ENCODE measurements at regions not wholly inside any gene's neighbourhood (a gene's known extent, or its start where the extent isn't known, plus 50 kb on each side); places are given as distances from the start of the nearest gene placed in this dataset.

DNA sequence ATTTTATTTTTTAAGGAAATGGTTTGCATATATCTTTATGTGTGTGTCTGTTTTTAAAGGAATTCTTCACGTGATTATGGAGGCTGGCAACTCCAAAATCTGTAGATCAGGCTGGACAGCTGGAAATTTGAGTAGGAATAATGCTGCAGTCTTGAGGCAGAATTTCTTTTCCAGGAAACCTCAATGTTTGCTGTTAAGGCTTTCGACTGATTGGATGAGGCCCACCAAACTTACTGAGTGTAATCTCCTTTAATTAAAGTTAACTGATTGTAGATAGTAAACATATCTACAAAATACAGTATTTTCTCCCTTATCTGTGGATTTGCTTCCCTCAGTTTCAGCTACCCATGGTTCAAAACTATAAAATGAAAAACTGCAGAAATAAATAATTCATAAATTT is 883.1 kb downstream of the TTLL7 start:
- no peak for DNase-seq

DNA sequence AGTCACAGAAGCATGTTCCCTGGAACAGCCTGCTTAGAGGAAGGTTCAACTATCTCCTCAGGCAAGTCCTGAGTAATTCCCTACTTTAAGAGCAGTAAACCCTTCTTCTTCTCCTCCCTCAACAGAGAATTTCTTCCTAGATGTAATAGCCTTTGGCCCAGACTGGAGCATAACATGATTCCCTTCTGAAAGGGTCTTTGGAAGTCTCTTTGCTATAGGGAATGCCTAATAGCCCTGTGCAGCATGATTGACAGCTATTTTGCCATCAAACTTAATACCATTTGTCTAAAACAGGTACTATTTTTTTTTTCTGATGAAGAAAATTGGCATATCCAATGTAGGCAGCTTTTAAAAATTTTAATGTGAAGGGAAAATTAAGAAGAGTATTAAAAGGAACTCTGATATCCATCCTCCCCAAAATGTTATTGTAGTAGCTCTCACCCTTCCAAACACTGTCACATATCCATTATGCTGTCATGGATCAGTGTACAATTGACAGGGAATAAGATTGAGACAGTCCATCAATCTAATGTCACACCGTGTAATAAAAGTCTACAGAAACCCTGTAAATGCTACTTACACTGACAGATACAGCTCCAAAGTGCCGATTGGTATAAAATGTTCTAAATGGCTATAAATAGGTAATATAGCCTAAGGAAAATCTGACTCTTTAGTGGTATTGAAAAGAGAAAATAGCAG is 884.6 kb downstream of the TTLL7 start:
- DNase-seq = no peak

GRCh38 chr1:83113652-83114051 is 885.3 kb downstream of the TTLL7 start:
- DNase-seq = no peak

DNA sequence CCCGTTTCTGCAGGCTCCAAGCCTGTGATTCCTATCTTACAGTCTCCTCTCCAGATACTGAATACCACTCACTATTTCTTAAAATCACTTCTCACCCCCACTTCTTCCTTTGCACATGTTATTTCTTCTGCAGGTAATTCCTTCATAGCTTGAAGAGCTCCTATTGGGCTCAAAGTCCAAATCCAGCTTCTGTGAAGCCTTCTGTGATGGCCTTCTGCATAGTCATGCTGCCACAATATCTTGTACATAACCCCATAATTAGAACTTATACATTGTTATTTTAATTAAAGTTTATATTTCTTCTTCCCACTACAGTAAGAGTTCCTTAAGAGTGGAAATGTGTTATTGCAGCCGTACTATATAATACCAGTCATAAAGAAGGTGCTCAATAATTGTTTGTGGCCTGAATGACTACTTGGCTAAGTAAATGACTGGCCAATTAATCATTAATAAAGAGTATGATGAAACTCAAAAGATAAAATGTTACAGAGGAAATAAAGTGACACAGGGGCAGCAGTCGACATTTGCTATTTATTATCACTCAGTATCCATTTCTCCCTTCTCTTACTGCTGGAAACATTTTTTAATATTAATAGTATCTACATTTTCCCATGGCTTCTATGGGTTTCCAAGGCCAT is 886.6 kb downstream of the TTLL7 start:
- no peak for DNase-seq

GRCh38 chr1:83110156-83110555 is 888.8 kb downstream of the TTLL7 start:
- DNase-seq = no peak

- no peak for DNase-seq
Measured at GRCh38 chr1:83109692-83110091, 889.2 kb downstream of the TTLL7 start.

DNA sequence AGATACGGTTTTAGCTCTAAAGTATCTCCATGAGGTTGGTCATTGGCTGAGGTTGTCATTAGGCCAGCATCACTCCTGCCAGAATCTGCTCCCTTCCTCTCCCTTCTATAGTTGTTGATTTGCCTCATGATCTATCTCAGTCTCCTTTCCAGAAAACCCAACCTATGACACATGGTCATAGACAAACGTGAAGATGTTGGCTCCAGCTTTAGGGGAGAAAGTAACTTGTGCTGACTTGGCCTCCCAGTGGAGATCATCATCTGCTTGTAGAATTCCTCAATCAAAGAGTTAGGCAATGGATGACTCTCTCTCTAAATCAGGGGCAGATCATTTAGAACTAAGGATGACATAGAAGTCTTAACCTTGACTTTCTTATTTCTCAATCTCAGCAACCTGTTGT is 894.4 kb downstream of the TTLL7 start:
- DNase-seq = no peak

GRCh38 chr1:83103341-83103740 is 895.6 kb downstream of the TTLL7 start:
- no peak for DNase-seq

- DNase-seq = no peak
Measured at GRCh38 chr1:83102630-83103071, 896.3 kb downstream of the TTLL7 start.

DNA sequence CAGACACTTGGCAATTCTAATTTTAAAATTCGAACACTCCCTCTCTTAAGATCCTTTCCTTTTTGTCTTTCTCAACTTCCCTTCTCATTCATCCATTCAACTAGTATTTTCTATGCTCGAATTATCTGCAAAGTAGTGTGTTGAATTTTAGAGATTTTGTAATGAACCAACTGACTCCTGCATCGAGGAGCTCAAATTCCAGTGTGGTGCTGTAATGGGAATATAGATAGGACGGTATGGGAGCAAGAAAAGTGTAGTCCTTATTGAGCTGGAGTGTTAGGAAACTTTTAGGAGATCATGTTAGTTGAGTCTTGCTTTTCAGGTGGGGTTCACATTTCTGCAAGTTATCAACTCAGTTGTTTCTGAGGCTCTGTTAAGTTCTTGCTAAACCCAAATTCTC is 897.5 kb downstream of the TTLL7 start:
- no peak for DNase-seq

GRCh38 chr1:83100133-83100532 is 898.8 kb downstream of the TTLL7 start:
- DNase-seq = no peak

GRCh38 chr1:83098791-83099190 is 900.1 kb downstream of the TTLL7 start:
- DNase-seq = no peak

DNA sequence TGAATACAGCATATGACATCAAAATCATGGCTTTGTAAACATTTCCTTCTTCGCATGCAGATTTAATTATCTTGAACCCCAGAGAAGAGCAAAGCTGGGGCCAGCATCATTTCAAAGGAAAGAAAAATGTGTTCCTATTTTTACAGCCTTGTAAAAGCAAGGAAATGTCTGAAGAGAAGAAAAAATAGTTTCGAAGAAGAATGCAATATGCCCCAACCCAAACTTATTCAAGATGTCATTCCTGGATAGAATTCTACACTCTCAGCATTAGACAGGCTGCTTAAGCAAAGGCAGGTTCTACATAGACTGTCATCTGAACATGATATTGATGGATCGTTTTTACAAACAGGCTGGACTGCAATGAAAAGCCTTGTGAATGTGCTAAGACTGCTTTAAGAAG is 900.8 kb downstream of the TTLL7 start:
- DNase-seq = no peak

- no peak for DNase-seq
Measured at GRCh38 chr1:83097715-83098114, 901.2 kb downstream of the TTLL7 start.

GRCh38 chr1:83095570-83095969 is 903.4 kb downstream of the TTLL7 start:
- no peak for DNase-seq

DNA sequence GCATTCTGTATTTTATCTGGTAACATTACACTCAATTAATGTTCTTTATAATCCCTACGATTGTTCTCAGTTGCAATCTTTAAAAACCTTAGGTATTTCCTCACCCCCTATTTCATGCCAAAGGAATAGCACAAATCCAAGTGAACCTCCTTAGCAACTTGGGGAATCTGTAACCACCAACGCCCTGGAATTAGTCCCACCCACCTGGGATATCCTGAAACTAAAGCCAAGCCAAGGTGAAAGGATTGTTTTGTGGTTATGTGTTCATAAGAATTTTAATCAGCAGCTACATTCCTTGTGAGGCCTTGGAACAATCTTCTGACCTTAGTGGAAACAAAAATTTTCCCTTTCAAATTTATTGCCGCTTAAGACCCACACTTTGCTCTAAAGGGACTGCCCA is 908.7 kb downstream of the TTLL7 start:
- no peak for DNase-seq

DNA sequence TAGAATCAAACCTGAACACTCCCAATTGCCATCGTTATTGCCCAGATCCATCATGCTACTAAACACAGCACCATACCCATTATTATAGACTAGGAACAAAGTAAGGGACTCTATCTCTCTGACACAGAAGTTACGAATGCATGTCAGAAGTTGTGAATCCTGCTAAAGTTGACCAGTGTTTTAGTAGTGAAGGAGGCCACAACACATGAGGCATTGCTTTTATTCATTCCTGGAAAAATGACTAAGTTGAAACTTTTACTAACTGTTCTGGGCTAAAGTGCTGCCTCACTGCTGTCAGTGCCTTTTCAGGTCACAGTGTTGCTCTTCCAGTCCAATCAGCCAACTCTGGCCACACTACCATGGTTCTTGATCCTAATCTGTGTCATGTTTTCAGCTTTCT is 911.1 kb downstream of the TTLL7 start:
- DNase-seq = no peak

- DNase-seq = no peak
Measured at GRCh38 chr1:83086986-83087512, 911.9 kb downstream of the TTLL7 start.

DNA sequence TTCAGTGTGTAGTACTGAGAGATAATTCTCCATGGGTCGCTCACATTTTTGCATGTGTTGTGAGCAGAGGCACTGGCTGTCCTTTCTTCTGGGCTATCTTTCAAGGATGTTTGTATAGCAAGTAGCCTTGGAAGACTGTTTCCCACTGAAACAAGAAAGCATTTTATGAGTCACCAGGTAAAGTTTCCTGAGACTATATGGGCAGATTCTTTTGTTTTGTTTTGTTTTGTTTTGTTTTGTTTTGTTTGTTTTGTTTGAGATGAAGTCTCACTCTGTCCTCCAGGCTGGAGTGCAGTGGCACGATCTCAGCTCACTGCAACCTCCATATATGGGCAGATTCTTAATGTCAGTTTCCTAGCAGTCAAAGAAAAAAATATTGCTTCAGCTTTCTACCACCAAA is 912.6 kb downstream of the TTLL7 start:
- no peak for DNase-seq

- DNase-seq = no peak
Measured at GRCh38 chr1:83083589-83084224, 915.2 kb downstream of the TTLL7 start.

DNA sequence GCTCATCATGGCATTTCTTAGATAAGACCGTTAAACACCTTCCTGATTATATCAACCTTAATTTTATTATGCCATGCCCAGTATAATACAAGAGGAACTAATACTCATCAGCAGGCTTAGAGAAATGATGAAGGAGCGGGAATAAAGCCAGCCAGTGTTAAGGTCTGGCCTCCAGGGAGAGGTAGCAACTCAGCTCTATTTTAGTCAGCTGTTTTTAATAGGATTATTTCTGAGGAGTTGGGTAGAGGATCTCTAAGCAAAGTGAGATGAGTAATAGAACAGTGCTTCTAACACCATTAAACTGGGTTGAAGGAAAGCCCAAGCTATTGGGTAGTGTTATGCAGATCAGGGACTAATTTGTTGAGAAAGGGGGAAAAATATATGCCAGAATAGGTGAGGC is 921.5 kb downstream of the TTLL7 start:
- no peak for DNase-seq

- no peak for DNase-seq
Measured at GRCh38 chr1:83075107-83075506, 923.8 kb downstream of the TTLL7 start.

DNA sequence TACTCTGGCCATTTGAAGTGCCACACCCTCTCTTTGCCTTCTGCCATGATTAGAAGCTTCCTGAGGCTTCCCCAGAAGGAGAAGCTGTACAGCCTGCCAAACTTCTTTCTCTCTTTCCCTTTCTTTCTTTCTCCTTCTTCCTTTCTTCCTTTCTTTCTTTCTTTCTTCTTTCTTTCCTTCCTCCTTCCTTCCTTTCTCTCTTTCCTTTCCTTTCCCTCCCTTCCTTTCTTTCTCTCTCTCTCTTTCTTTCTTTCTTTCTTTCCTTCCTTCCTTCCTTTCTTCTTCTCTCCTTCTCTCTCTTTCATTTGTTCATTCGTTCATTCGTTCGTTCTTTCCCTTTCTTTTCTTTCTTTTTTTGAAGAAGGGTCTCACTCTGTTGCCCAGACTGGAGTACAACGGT is 931.0 kb downstream of the TTLL7 start:
- DNase-seq = no peak

Data from activated gamma-delta T cell treated with Interleukin-2 at 50 U/mL for 16 hours (primary cell).